WERI-Rb-1 (cell line): ENCODE measurements at regions not wholly inside any gene's neighbourhood (a gene's known extent, or its start where the extent isn't known, plus 50 kb on each side); places are given as distances from the start of the nearest gene placed in this dataset.
"Not testable (repeated sequence)": the region's sequence is repeated elsewhere in the genome, so short reads cannot be mapped to it uniquely, and the experiment has no call there.

Source experiments
- DNase-seq: peaks from one replicate; pipeline ENCODE4 v3.0.0-alpha.2; 2020
- H3K27ac ChIP-seq: fragments of 250-450 bp; sonication (Bioruptor Pico); 2 replicates; pipeline ENCODE4 v1.5.1; 2020; ENCODE audit warnings: mild to moderate bottlenecking, moderate library complexity
- H3K27me3 ChIP-seq: fragments of 250-450 bp; sonication (Bioruptor Pico); 2 replicates; pipeline ENCODE4 v1.5.1; 2021; ENCODE audit warnings: mild to moderate bottlenecking, low read depth, moderate library complexity; ENCODE audit not compliant: insufficient read depth, severe bottlenecking
- H3K36me3 ChIP-seq: fragments of 250-450 bp; sonication (Bioruptor Pico); 2 replicates; pipeline ENCODE4 v1.5.1; 2020; ENCODE audit warnings: mild to moderate bottlenecking, moderate library complexity
- H3K4me3 ChIP-seq: 2 replicates; pipeline ENCODE4 v1.5.1; 2011; ENCODE audit warnings: low read depth, mild to moderate bottlenecking, control low read depth, low read length
- H3K9me3 ChIP-seq: fragments of 250-450 bp; sonication (Bioruptor Pico); 2 replicates; pipeline ENCODE4 v1.5.1; 2021; ENCODE audit warnings: mild to moderate bottlenecking, moderate library complexity; ENCODE audit not compliant: severe bottlenecking

GRCh38 chr2:87457129-87457499, 290.8 kb upstream of the PLGLB2 start:
- H3K4me3 ChIP-seq, H3K27me3 ChIP-seq, H3K27ac ChIP-seq, H3K9me3 ChIP-seq, DNase-seq, H3K36me3 ChIP-seq: not testable (repeated sequence)

GRCh38 chr2:87458938-87459337, 288.9 kb upstream of the PLGLB2 start:
- DNase-seq, H3K27ac ChIP-seq, H3K4me3 ChIP-seq, H3K36me3 ChIP-seq, H3K9me3 ChIP-seq, H3K27me3 ChIP-seq: not testable (repeated sequence)

GRCh38 chr2:87460104-87460503, 287.8 kb upstream of the PLGLB2 start:
- H3K27ac ChIP-seq, H3K27me3 ChIP-seq, DNase-seq, H3K36me3 ChIP-seq, H3K9me3 ChIP-seq, H3K4me3 ChIP-seq: not testable (repeated sequence)

GRCh38 chr2:87460662-87461061, 287.2 kb upstream of the PLGLB2 start:
- not testable (repeated sequence) for H3K36me3 ChIP-seq, H3K27me3 ChIP-seq, H3K9me3 ChIP-seq, H3K27ac ChIP-seq, H3K4me3 ChIP-seq, DNase-seq

- DNase-seq, H3K9me3 ChIP-seq, H3K27ac ChIP-seq, H3K4me3 ChIP-seq, H3K36me3 ChIP-seq, H3K27me3 ChIP-seq: not testable (repeated sequence)
These were observed 286.2 kb upstream of the PLGLB2 start for GRCh38 chr2:87461671-87462070.

DNA sequence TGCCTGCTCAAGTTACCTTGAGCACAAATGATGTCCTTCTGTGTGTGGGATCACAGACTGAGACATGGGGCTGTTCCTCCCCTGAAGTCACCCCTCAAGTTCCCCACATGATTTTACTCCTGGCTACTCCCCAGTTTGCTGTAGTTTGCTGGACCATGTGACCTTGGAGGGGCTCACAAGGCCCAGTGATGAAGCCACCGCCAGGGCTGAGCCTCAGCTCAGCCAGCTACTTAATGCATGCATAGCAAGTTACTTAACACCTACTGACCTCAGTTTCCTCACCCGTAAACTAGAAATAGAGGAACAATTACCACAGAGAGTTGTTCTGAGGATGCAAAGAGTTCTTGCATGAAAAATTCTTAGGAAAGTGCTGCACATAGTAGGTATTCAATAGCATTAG, 283.7 kb upstream of the PLGLB2 start:
- not testable (repeated sequence) for DNase-seq, H3K27me3 ChIP-seq, H3K36me3 ChIP-seq, H3K27ac ChIP-seq, H3K4me3 ChIP-seq, H3K9me3 ChIP-seq

DNA sequence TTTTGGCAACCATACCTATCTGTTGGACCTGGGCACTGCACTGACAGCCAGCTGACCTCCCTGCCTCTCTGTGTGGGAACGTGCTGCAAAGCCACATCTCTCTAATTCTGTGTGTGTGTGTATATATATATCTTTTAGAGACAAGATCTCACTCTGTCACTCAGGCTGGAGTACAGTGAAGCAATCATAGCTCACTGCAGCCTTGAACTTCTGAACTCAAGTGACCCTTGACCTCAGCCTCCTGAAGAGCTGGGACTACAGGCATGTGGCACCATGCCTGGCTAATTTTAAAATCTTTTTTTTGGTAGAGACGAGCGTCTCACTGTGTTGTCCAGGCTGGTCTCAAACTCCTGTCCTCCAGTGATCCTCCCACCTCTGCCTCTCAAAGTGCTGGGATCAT, 282.2 kb upstream of the PLGLB2 start:
- not testable (repeated sequence) for DNase-seq, H3K9me3 ChIP-seq, H3K27ac ChIP-seq, H3K36me3 ChIP-seq, H3K27me3 ChIP-seq, H3K4me3 ChIP-seq

GRCh38 chr2:87466591-87467120, 281.2 kb upstream of the PLGLB2 start:
- not testable (repeated sequence) for H3K27me3 ChIP-seq, H3K36me3 ChIP-seq, H3K9me3 ChIP-seq, H3K4me3 ChIP-seq, H3K27ac ChIP-seq
- peak; percentile 5 for DNase-seq

DNA sequence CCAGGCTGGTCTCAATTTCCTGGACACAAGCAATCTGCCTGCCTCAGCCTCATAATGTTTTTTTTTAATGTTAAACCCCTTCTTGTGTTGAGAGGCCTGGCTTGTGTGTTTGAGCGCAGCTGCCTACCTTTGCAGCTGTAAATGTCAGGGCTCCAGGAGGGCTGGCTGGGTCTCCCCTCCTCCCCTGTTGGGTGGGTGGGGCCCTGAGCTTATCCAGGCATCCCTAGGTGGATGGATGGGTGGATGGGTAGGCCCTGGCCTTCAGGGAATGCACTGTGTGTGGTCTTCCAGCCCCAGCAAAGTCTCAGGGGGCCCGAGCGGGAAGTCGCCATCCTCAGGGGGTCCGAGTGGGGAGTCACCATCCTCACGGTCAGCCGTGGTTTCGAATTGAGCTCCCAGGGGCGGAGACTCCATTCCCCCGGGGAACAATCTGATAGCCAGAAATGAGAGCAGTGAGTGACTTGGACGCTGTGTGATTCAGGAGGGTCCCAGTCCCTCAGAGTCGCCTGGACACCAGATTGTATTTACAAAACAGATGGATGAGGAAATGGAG, 279.4 kb upstream of the PLGLB2 start:
- H3K36me3 ChIP-seq, H3K4me3 ChIP-seq, H3K27ac ChIP-seq, DNase-seq, H3K9me3 ChIP-seq, H3K27me3 ChIP-seq: not testable (repeated sequence)

- not testable (repeated sequence) for H3K36me3 ChIP-seq, H3K27ac ChIP-seq, DNase-seq, H3K27me3 ChIP-seq, H3K9me3 ChIP-seq, H3K4me3 ChIP-seq
These were observed 278.4 kb upstream of the PLGLB2 start for GRCh38 chr2:87469180-87470151.

DNA sequence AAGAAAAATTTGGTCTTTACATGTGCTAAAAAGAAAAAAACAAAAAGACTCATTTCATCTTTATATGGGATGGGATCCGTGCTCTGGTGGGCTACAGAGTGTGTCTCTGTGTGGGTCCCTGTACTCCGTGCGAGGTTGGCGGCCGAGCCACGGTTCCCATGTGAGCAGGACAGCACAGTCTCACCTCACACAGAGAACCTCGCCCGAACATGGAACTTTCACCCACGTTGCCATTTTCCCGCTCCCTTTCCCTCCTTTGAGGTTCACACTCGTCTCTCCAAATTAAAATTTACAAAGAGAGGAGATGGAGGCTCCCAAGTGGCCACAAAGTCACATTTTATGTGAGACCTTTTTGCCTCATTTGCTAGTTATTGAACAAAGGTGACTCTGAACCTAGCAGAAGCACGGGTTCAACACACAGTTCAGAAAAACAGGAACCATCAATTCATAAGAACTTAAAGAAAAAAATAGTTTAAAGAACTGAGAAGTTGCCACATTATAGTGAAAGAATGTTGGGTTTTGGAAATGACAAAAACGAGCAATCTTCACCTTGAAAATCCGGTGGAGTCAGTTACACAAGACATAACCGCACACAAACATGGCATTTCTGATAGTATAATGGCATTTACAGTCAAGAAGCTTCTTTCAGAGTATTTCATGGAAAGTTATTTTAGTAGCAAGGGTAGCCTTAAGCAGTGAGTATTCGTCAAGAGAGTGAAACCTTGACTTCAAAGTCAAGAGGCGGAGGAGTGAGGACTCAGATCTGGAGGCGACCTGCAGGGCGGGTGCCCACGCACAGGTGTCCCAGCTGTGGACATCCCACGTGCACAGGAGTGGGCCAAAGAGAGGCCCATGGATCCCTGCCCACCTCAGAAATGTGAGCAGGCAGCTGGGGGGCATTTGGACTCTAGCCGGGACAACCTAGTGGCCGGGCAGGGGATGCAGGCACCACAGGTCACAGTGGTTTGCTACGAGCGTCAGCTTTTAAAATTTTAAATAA, 277.2 kb upstream of the PLGLB2 start:
- not testable (repeated sequence) for H3K27me3 ChIP-seq, DNase-seq, H3K27ac ChIP-seq, H3K36me3 ChIP-seq, H3K9me3 ChIP-seq, H3K4me3 ChIP-seq

GRCh38 chr2:87471478-87471877, 276.4 kb upstream of the PLGLB2 start:
- H3K27me3 ChIP-seq, DNase-seq, H3K4me3 ChIP-seq, H3K27ac ChIP-seq, H3K9me3 ChIP-seq, H3K36me3 ChIP-seq: not testable (repeated sequence)

DNA sequence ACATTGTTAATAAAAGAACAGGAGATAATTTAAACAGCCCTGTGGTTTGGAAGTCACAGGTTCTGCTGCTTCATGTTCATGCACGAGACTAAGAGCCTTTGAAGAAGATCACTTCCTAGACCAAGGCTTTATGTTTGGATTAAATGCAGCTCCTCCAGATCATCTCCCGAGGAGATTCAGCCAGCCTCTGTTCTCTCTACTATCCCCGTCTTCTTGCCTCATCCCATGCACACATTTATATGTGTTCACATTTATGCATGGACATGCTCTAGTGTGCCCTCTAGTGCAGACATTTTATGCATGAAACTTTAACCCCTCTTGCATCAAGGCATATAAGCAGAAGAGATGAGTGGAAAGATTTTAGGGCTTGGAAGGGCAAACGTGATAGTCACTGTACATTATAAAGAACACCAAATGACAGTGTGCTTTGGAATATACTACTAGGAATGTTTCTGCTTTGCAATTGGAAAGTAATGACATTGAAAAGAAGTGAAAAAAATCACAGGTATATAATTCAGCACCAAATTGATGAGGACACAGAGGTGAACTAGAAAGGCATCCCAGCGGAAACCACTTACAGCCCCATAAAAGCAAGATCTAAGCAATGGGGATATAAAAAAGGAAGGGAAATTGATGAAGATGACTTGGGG, 271.5 kb upstream of the PLGLB2 start:
- not testable (repeated sequence) for DNase-seq, H3K9me3 ChIP-seq, H3K4me3 ChIP-seq, H3K27me3 ChIP-seq, H3K36me3 ChIP-seq, H3K27ac ChIP-seq
